SJCRH30 (cell line): ENCODE measurements at regions not wholly inside any gene's neighbourhood (a gene's known extent, or its start where the extent isn't known, plus 50 kb on each side); places are given as distances from the start of the nearest gene placed in this dataset.
"Not testable (repeated sequence)": the region's sequence is repeated elsewhere in the genome, so short reads cannot be mapped to it uniquely, and the experiment has no call there.

ENCODE experiments used
- DNase-seq, 2 experiments: peaks; one replicate each; pipeline ENCODE4 v3.0.0-alpha.2; 2015 to 2020
- H3K27ac ChIP-seq: fragments of 250-450 bp; sonication (Bioruptor Pico); 2 replicates; pipeline ENCODE4 v1.5.1; 2020; ENCODE audit warnings: mild to moderate bottlenecking, moderate library complexity
- H3K27me3 ChIP-seq: fragments of 250-450 bp; sonication (Bioruptor Pico); 2 replicates; pipeline ENCODE4 v1.5.1; 2020; ENCODE audit warnings: mild to moderate bottlenecking, moderate library complexity
- H3K36me3 ChIP-seq: fragments of 250-450 bp; sonication (Bioruptor Pico); 2 replicates; pipeline ENCODE4 v1.5.1; 2020; ENCODE audit warnings: mild to moderate bottlenecking, moderate library complexity
- H3K4me1 ChIP-seq: fragments of 250-450 bp; sonication (Bioruptor Pico); 2 replicates; pipeline ENCODE4 v1.5.1; 2020; ENCODE audit warnings: mild to moderate bottlenecking, moderate library complexity
- H3K4me3 ChIP-seq: fragments of 250-450 bp; sonication (Bioruptor Pico); 2 replicates; pipeline ENCODE4 v1.5.1; 2020; ENCODE audit warnings: mild to moderate bottlenecking, moderate library complexity
- H3K9me3 ChIP-seq: fragments of 250-450 bp; sonication (Bioruptor Pico); replicated peaks from 2 replicates; pipeline ENCODE4 v1.5.1; 2020; ENCODE audit warnings: mild to moderate bottlenecking, moderate library complexity

GRCh38 chr5:98535901-98536300, 237.6 kb upstream of the RGMB start:
- no peaks in the 10 kb centered on the region for H3K27me3 ChIP-seq
- DNase-seq, result no peak
- no peaks in the 10 kb centered on the region; the same call in 1 of the 2 replicates for H3K9me3 ChIP-seq
- H3K27ac ChIP-seq, result no peak overlapping the region
- no peaks in the 10 kb centered on the region for H3K4me1 ChIP-seq
- H3K36me3 ChIP-seq, result no peaks in the 10 kb centered on the region
- H3K4me3 ChIP-seq, result no peak overlapping the region

DNA sequence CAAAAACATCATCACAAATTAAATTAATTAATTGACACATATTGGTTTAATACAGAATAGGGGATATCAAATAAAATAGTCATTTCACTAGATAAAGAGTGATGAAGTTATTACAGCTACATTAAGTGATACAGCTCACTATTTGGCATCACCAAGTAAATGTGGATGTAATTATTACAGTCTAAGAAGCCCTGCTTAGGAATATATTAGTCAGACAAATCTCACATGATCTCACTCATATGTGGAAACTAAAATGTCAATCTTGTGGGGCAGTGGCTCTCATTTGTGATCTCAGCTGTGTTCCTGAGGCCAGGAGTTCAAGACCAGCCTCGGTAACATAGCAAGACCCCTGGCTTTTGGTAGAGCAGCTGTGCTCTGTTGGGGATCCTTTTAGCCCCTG, 233.4 kb upstream of the RGMB start:
- H3K4me3 ChIP-seq, result no peak overlapping the region
- no peak for DNase-seq
- no peaks in the 10 kb centered on the region for H3K4me1 ChIP-seq
- no peak overlapping the region for H3K27ac ChIP-seq
- no peaks in the 10 kb centered on the region for H3K27me3 ChIP-seq
- no peaks in the 10 kb centered on the region for H3K36me3 ChIP-seq
- H3K9me3 ChIP-seq, result peaks cover 9% of the 10 kb centered on the region

GRCh38 chr5:98541641-98542040, 231.8 kb upstream of the RGMB start:
- no peak overlapping the region for H3K4me3 ChIP-seq
- DNase-seq, result no peak
- H3K27me3 ChIP-seq, result no peaks in the 10 kb centered on the region
- peaks cover 9% of the 10 kb centered on the region for H3K9me3 ChIP-seq
- no peaks in the 10 kb centered on the region for H3K4me1 ChIP-seq
- no peaks in the 10 kb centered on the region for H3K36me3 ChIP-seq
- H3K27ac ChIP-seq, result no peak overlapping the region

DNA sequence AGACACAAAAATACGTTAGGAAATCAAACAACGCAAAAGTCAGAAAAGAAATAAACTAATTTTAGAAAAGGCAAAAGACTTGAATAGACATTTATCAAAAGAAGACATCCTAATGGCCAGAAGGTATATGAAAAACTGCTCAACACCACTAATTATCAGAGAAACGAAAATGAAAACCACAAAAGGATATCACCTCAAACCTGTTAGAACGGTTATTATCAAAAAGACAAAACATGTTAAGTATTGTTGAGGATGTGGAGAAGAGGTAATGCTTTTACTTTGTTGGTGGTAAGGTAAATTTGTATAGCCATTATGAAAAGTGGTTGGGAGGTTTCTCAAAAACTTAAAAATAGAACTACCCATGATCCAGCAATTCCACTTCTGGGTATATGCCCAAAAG, 230.0 kb upstream of the RGMB start:
- Histone ChIP-seq H3K36me3 (no peaks in the 10 kb centered on the region), H3K27ac (no peak overlapping the region), H3K9me3 (peaks cover 9% of the 10 kb centered on the region), H3K4me1 (no peaks in the 10 kb centered on the region), H3K4me3 (no peak overlapping the region), H3K27me3 (no peaks in the 10 kb centered on the region)
- DNase-seq, result no peak

DNA sequence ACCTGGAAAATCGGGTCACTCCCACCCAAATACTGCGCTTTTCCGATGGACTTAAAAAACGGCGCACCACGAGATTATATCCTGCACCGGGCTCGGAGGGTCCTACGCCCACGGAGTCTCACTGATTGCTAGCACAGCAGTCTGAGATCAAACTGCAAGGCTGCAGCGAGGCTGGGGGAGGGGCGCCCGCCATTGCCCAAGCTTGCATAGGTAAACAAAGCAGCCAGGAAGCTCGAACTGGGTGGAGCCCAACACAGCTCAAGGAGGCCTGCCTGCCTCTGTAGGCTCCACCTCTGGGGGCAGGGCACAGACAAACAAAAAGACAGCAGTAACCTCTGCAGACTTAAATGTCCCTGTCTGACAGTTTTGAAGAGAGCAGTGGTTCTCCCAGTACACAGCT, 226.5 kb upstream of the RGMB start:
- not testable (repeated sequence) for H3K36me3 ChIP-seq, H3K4me1 ChIP-seq, H3K9me3 ChIP-seq, H3K27me3 ChIP-seq, H3K27ac ChIP-seq, H3K4me3 ChIP-seq, DNase-seq

- H3K36me3 ChIP-seq, result no peaks in the 10 kb centered on the region
- no peak overlapping the region for H3K27ac ChIP-seq
- no peak overlapping the region for H3K4me3 ChIP-seq
- H3K9me3 ChIP-seq, result no peaks in the 10 kb centered on the region
- H3K4me1 ChIP-seq, result no peaks in the 10 kb centered on the region
- no peak for DNase-seq
- no peaks in the 10 kb centered on the region for H3K27me3 ChIP-seq
Measured at GRCh38 chr5:98556712-98557111, 216.8 kb upstream of the RGMB start.

GRCh38 chr5:98557916-98558315, 215.5 kb upstream of the RGMB start:
- DNase-seq, result no peak

GRCh38 chr5:98563885-98564653, 209.4 kb upstream of the RGMB start:
- no peak for DNase-seq
- Histone ChIP-seq H3K4me1 (no peaks in the 10 kb centered on the region), H3K9me3 (no peaks in the 10 kb centered on the region), H3K27ac (no peak overlapping the region), H3K4me3 (no peak overlapping the region), H3K36me3 (no peaks in the 10 kb centered on the region), H3K27me3 (no peaks in the 10 kb centered on the region)

More at GRCh38 chr5:98557916-98558315, 215.5 kb upstream of the RGMB start:
- H3K27ac ChIP-seq, result no peak overlapping the region
- no peaks in the 10 kb centered on the region for H3K9me3 ChIP-seq
- H3K36me3 ChIP-seq, result no peaks in the 10 kb centered on the region
- no peaks in the 10 kb centered on the region for H3K4me1 ChIP-seq
- H3K27me3 ChIP-seq, result no peaks in the 10 kb centered on the region
- no peak overlapping the region for H3K4me3 ChIP-seq

GRCh38 chr5:98564836-98565235, 208.6 kb upstream of the RGMB start:
- DNase-seq, result no peak
- Histone ChIP-seq H3K36me3 (no peaks in the 10 kb centered on the region), H3K27me3 (no peaks in the 10 kb centered on the region), H3K9me3 (no peaks in the 10 kb centered on the region), H3K4me1 (no peaks in the 10 kb centered on the region), H3K4me3 (no peak overlapping the region), H3K27ac (no peak overlapping the region)

- no peak for DNase-seq
- no peak overlapping the region for H3K4me3 ChIP-seq
Measured at GRCh38 chr5:98568336-98568735, 205.1 kb upstream of the RGMB start.

GRCh38 chr5:98569288-98569687, 204.2 kb upstream of the RGMB start:
- no peak overlapping the region for H3K27ac ChIP-seq
- no peak for DNase-seq
- H3K9me3 ChIP-seq, result no peaks in the 10 kb centered on the region
- peaks cover 4% of the 10 kb centered on the region; the same call in 1 of the 2 replicates for H3K4me1 ChIP-seq
- H3K27me3 ChIP-seq, result no peaks in the 10 kb centered on the region
- no peak overlapping the region for H3K4me3 ChIP-seq
- no peaks in the 10 kb centered on the region for H3K36me3 ChIP-seq

More at GRCh38 chr5:98568336-98568735, 205.1 kb upstream of the RGMB start:
- no peaks in the 10 kb centered on the region for H3K27me3 ChIP-seq
- H3K36me3 ChIP-seq, result no peaks in the 10 kb centered on the region
- H3K9me3 ChIP-seq, result no peaks in the 10 kb centered on the region
- H3K27ac ChIP-seq, result no peak overlapping the region
- H3K4me1 ChIP-seq, result peaks cover 4% of the 10 kb centered on the region; the same call in 1 of the 2 replicates

- Histone ChIP-seq H3K36me3 (no peaks in the 10 kb centered on the region), H3K27me3 (no peaks in the 10 kb centered on the region), H3K4me1 (peaks cover 4% of the 10 kb centered on the region; the same call in 1 of the 2 replicates), H3K4me3 (no peak overlapping the region), H3K27ac (no peak overlapping the region), H3K9me3 (no peaks in the 10 kb centered on the region)
- no peak for DNase-seq
Measured at GRCh38 chr5:98570010-98570409, 203.5 kb upstream of the RGMB start.

GRCh38 chr5:98570661-98571191, 202.7 kb upstream of the RGMB start:
- DNase-seq, result peak; percentile 41 to 68
- Histone ChIP-seq H3K9me3 (no peaks in the 10 kb centered on the region), H3K36me3 (no peaks in the 10 kb centered on the region), H3K27ac (no peak overlapping the region), H3K4me3 (no peak overlapping the region), H3K4me1 (peaks cover 4% of the 10 kb centered on the region; the same call in 1 of the 2 replicates), H3K27me3 (no peaks in the 10 kb centered on the region)

- Histone ChIP-seq H3K36me3 (no peaks in the 10 kb centered on the region), H3K9me3 (no peaks in the 10 kb centered on the region), H3K4me3 (no peak overlapping the region), H3K4me1 (peaks cover 4% of the 10 kb centered on the region; the same call in 1 of the 2 replicates), H3K27me3 (no peaks in the 10 kb centered on the region), H3K27ac (no peak overlapping the region)
- DNase-seq, result no peak
Measured at GRCh38 chr5:98573834-98574320, 199.6 kb upstream of the RGMB start.

GRCh38 chr5:98576275-98576674, 197.2 kb upstream of the RGMB start:
- Histone ChIP-seq H3K4me1 (no peaks in the 10 kb centered on the region), H3K27ac (no peak overlapping the region), H3K27me3 (no peaks in the 10 kb centered on the region), H3K36me3 (no peaks in the 10 kb centered on the region), H3K4me3 (no peak overlapping the region), H3K9me3 (no peaks in the 10 kb centered on the region)
- DNase-seq, result no peak

- no peaks in the 10 kb centered on the region for H3K27me3 ChIP-seq
- H3K36me3 ChIP-seq, result no peaks in the 10 kb centered on the region
- no peak for DNase-seq
- H3K4me3 ChIP-seq, result no peak overlapping the region
- H3K4me1 ChIP-seq, result no peaks in the 10 kb centered on the region
- no peaks in the 10 kb centered on the region for H3K9me3 ChIP-seq
- no peak overlapping the region for H3K27ac ChIP-seq
Measured at GRCh38 chr5:98578438-98578837, 195.0 kb upstream of the RGMB start.
